ENCODE measurements at regions not wholly inside any gene's neighbourhood (a gene's known extent, or its start where the extent isn't known, plus 50 kb on each side); places are given as distances from the start of the nearest gene placed in this dataset.

DNA sequence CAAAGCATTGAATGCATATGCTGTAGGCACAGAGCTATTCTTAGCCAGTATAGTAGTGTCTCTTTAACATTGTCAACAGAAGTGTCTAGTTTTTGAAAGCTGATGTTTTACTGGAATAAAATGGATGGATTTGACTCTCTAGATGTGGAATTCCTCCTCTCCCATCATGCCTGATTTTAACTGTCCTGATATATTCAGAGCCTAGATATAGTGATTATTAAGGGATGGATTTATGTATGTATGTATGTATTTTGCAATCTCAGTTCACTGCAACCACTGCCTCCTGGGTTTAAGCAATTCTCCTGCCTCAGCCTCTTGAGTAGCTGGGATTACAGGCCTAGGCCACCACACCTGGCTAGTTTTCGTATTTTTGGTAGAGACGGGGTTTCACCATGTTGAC lies 144.8 kb upstream of the NAV3 start:
- TF ChIP-seq CTCF (IDR thresholded peaks at IDR 0.05; ENCODE audit: poor library complexity) (no peak), EZH2 (IDR thresholded peaks at IDR 0.05; ENCODE audit: borderline replicate concordance) (no peak), EZH2phosphoT487 (IDR thresholded peaks at IDR 0.05; ENCODE audit: low read depth, severe bottlenecking, unreplicated experiment) (no peak)
